ENCODE measurements at regions not wholly inside any gene's neighbourhood (a gene's known extent, or its start where the extent isn't known, plus 50 kb on each side); places are given as distances from the start of the nearest gene placed in this dataset.

DNA sequence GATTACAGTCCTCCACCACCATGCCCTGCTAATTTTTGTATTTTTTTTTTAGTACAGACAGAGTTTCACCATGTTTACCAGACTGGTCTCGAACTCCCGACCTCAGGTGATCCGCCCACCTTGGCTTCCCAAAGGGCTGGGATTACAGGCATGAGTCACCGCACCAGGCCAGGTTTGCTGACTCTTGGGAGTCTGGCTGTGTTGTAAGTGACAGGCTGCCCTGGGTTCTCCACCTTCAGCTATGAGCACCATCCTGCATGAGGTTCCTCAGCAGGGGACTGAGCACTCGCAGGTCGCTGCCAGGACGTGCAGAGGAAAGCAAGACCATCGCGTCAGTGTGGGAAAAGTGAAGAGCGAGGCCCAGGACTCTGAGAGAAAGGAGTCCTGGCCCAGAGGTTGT lies 112.6 kb upstream of the NDUFV2 start:
- TF ChIP-seq ZNF274 (IDR thresholded peaks at IDR 0.05; ENCODE audit: low read length) (no peak), ZNF274 (tag by site-specific recombination; IDR thresholded peaks at IDR 0.05; ENCODE audit: borderline replicate concordance) (no peak), ZNF350 (tag by site-specific recombination; IDR thresholded peaks at IDR 0.05) (no peak), ZNF837 (tag by site-specific recombination; IDR thresholded peaks at IDR 0.05) (no peak)
- TF ChIP-seq, protein P1, sequence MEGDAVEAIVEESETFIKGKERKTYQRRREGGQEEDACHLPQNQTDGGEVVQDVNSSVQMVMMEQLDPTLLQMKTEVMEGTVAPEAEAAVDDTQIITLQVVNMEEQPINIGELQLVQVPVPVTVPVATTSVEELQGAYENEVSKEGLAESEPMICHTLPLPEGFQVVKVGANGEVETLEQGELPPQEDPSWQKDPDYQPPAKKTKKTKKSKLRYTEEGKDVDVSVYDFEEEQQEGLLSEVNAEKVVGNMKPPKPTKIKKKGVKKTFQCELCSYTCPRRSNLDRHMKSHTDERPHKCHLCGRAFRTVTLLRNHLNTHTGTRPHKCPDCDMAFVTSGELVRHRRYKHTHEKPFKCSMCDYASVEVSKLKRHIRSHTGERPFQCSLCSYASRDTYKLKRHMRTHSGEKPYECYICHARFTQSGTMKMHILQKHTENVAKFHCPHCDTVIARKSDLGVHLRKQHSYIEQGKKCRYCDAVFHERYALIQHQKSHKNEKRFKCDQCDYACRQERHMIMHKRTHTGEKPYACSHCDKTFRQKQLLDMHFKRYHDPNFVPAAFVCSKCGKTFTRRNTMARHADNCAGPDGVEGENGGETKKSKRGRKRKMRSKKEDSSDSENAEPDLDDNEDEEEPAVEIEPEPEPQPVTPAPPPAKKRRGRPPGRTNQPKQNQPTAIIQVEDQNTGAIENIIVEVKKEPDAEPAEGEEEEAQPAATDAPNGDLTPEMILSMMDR (tag by site-specific recombination; IDR thresholded peaks at IDR 0.05), result no peak
- TF ChIP-seq, protein P2, sequence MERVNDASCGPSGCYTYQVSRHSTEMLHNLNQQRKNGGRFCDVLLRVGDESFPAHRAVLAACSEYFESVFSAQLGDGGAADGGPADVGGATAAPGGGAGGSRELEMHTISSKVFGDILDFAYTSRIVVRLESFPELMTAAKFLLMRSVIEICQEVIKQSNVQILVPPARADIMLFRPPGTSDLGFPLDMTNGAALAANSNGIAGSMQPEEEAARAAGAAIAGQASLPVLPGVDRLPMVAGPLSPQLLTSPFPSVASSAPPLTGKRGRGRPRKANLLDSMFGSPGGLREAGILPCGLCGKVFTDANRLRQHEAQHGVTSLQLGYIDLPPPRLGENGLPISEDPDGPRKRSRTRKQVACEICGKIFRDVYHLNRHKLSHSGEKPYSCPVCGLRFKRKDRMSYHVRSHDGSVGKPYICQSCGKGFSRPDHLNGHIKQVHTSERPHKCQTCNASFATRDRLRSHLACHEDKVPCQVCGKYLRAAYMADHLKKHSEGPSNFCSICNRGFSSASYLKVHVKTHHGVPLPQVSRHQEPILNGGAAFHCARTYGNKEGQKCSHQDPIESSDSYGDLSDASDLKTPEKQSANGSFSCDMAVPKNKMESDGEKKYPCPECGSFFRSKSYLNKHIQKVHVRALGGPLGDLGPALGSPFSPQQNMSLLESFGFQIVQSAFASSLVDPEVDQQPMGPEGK (tag by site-specific recombination; IDR thresholded peaks at IDR 0.05), result no peak
- TF ChIP-seq, protein P3, sequence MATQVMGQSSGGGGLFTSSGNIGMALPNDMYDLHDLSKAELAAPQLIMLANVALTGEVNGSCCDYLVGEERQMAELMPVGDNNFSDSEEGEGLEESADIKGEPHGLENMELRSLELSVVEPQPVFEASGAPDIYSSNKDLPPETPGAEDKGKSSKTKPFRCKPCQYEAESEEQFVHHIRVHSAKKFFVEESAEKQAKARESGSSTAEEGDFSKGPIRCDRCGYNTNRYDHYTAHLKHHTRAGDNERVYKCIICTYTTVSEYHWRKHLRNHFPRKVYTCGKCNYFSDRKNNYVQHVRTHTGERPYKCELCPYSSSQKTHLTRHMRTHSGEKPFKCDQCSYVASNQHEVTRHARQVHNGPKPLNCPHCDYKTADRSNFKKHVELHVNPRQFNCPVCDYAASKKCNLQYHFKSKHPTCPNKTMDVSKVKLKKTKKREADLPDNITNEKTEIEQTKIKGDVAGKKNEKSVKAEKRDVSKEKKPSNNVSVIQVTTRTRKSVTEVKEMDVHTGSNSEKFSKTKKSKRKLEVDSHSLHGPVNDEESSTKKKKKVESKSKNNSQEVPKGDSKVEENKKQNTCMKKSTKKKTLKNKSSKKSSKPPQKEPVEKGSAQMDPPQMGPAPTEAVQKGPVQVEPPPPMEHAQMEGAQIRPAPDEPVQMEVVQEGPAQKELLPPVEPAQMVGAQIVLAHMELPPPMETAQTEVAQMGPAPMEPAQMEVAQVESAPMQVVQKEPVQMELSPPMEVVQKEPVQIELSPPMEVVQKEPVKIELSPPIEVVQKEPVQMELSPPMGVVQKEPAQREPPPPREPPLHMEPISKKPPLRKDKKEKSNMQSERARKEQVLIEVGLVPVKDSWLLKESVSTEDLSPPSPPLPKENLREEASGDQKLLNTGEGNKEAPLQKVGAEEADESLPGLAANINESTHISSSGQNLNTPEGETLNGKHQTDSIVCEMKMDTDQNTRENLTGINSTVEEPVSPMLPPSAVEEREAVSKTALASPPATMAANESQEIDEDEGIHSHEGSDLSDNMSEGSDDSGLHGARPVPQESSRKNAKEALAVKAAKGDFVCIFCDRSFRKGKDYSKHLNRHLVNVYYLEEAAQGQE (tag by site-specific recombination; IDR thresholded peaks at IDR 0.05), result no peak
